ENCODE measurements at regions not wholly inside any gene's neighbourhood (a gene's known extent, or its start where the extent isn't known, plus 50 kb on each side); places are given as distances from the start of the nearest gene placed in this dataset.
"Not testable (repeated sequence)": the region's sequence is repeated elsewhere in the genome, so short reads cannot be mapped to it uniquely, and the experiment has no call there.

DNA sequence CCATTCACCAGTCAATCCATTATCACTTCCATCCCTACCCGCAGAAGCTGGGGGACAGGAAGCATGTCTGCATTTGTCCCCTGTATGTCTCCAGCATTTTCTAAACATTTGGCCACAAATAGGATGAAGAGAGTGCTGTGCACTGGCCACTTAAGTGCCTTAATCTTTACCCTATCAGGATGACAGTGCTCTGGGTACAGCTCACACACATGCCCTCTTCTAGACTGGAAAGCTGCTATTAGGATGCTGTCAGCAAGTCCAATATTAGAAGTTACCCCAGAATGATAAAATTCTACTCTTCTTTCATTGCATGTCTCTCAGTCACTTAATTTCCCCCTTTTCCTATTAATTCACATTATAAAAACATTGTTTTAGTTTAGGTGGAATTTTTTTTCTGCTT, 168.4 kb downstream of the RASEF start:
- no peak for DNase-seq (ENCODE audit: low read depth in 2 of 2)
- H3K4me3 ChIP-seq (replicated peaks in 1 of 2; ENCODE audit: low read depth in 2 of 2, low read length in 2 of 2), result no peak overlapping the region
- TF ChIP-seq, protein P1, sequence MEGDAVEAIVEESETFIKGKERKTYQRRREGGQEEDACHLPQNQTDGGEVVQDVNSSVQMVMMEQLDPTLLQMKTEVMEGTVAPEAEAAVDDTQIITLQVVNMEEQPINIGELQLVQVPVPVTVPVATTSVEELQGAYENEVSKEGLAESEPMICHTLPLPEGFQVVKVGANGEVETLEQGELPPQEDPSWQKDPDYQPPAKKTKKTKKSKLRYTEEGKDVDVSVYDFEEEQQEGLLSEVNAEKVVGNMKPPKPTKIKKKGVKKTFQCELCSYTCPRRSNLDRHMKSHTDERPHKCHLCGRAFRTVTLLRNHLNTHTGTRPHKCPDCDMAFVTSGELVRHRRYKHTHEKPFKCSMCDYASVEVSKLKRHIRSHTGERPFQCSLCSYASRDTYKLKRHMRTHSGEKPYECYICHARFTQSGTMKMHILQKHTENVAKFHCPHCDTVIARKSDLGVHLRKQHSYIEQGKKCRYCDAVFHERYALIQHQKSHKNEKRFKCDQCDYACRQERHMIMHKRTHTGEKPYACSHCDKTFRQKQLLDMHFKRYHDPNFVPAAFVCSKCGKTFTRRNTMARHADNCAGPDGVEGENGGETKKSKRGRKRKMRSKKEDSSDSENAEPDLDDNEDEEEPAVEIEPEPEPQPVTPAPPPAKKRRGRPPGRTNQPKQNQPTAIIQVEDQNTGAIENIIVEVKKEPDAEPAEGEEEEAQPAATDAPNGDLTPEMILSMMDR (IDR thresholded peaks at IDR 0.05; ENCODE audit: low read depth, low read length), result no peak

DNA sequence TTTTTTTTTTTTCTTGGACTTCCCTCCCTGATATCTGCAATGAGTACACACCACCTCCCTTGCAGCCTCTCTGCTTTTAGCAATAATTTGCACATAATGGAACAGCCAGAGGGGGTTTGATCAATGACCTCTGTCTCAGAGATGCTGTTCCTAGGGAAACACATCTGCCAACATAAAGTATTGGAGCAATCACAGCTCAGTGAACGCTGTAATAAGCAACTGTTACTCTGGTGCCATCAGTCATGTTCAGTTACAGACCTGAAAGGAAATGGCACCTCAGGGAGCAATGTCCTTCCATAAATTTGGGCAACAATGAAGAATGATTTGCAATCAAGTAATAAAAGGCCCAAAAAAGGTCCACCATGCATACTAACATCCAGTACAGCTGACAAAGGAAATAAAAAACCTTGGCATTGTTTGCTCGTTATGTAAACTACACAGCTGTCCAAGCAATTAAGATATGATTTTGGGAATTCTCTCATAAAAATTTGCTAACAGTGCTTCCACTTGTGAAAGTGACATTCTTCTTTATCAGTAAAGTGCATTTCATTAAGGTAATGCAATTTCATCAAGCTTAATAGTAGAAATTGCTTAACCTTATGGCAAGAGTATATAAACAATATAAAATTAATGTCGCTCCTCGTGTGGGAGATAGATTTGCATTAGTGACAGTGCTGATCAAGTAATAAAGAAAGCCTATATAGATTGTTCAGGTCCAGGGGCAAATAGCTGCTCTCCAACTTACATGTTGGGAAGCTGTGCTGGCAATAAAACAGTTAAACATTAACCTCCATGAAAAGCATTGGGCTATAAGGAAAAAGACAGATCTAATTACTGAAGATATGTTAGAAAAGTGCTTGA, 167.8 kb downstream of the RASEF start:
- H3K4me3 ChIP-seq (replicated peaks in 1 of 2; ENCODE audit: low read depth in 2 of 2, low read length in 2 of 2), result no peak overlapping the region
- no peak for DNase-seq (ENCODE audit: low read depth in 2 of 2)
- TF ChIP-seq, protein P1 (IDR thresholded peaks at IDR 0.05; ENCODE audit: low read depth, low read length), result no peak

DNA sequence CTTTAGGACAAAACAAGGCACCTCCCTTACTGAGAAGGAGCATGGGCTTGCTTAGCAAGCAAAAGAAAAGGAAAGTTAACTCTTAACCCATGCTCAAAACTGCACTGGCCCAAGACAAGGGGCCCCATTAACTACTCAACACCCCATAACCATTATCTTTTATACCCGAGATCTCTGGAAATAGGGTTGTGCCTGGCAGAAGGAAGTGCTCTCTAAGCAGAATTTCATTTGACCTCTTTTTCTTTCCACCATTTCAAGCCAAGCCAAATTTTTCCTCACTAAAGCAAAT, 167.2 kb downstream of the RASEF start:
- TF ChIP-seq, protein P1 (IDR thresholded peaks at IDR 0.05; ENCODE audit: low read depth, low read length), result no peak
- H3K4me3 ChIP-seq (replicated peaks in 1 of 2; ENCODE audit: low read depth in 2 of 2, low read length in 2 of 2), result no peak overlapping the region
- DNase-seq (ENCODE audit: low read depth in 2 of 2), result no peak

DNA sequence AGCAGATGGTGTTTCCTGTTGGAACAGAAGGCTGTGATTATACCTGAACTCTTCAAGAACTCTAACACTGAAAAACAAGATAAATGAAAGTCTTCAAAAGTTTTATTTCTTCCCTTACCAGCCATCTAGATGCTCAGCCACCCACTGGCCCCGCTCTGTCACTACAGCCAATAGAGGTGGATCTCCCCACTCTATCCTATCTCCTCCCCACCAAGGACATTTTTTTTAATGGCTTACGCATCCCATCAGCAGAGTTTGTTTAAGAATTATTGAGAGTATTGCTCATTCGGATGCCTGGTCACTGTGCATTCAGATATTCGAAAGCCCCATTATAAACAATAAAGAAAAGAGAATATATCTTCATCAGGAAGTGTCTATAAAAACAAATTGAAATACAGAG, 159.4 kb downstream of the RASEF start:
- DNase-seq (ENCODE audit: low read depth in 2 of 2), result peak in 1 of 2 donors; percentile 10
- TF ChIP-seq, protein P1 (IDR thresholded peaks at IDR 0.05; ENCODE audit: low read depth, low read length), result no peak
- H3K4me3 ChIP-seq (replicated peaks in 1 of 2; ENCODE audit: low read depth in 2 of 2, low read length in 2 of 2), result no peak overlapping the region

DNA sequence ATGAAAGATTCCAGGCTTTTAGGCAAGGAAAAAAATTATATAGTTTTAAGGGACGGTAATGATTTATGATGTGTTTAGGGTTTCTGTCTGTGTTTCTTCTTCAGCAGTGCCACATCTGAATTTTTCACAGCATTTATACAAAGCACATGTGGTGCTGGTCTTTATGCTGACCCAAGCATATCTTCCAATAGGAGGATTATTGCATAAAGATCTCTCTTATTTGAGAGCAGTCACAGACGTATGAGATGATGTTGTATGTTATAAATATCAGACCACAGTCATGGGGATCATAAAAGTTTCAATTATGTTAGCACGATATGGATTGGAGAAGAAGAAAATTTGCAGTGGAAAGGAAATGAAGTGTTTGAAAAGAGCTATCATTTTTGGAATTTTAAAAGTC, 150.9 kb downstream of the RASEF start:
- TF ChIP-seq, protein P1 (IDR thresholded peaks at IDR 0.05; ENCODE audit: low read depth, low read length), result no peak
- DNase-seq (ENCODE audit: low read depth in 2 of 2), result no peak
- H3K4me3 ChIP-seq (replicated peaks in 1 of 2; ENCODE audit: low read depth in 2 of 2, low read length in 2 of 2), result no peak overlapping the region

DNA sequence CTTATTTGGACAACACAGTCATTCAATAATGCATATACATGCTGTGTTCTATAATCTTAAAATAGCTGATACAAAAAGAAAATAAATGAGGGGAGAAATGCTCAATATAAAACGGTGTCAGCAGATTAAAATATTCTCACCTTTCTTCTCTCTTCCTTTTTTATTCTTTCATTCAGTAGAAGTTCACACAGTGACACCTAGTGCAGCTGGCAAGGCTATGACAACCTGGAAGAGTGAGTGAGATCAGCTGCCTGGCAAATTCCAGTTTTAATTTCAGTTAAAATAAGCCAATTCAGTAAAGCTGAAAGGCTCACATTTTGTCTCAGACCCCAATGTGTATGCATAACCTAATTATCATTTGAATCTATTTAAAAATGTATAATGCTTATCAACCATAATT, 150.3 kb downstream of the RASEF start:
- no peak for DNase-seq (ENCODE audit: low read depth in 2 of 2)
- no peak overlapping the region for H3K4me3 ChIP-seq (replicated peaks in 1 of 2; ENCODE audit: low read depth in 2 of 2, low read length in 2 of 2)
- TF ChIP-seq, protein P1 (IDR thresholded peaks at IDR 0.05; ENCODE audit: low read depth, low read length), result no peak

DNA sequence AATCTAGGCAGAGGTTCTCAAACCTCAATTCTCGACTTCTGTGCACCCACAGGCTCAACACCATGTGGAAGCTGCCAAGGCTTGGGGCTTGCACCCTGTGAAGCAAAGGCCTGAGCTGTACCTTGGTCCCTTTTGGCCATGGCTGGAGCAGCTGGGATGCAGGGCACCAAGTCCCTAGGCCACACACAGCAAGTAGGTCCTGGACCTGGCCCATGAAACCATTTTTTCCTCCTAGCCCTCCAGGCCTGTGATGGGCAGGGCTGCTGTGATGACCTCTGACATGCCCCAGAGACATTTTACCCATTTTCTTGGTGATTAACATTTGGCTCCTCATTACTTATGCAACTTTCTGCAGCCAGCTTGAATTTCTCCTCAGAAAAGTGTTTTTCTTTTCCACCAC, 146.7 kb downstream of the RASEF start:
- H3K4me3 ChIP-seq (replicated peaks in 1 of 2; ENCODE audit: low read depth in 2 of 2, low read length in 2 of 2); DNase-seq (ENCODE audit: low read depth in 2 of 2): not testable (repeated sequence)

All from cardiac fibroblast (primary cell).